Prostate gland (tissue), 2 donors: ENCODE measurements at regions not wholly inside any gene's neighbourhood (a gene's known extent, or its start where the extent isn't known, plus 50 kb on each side); places are given as distances from the start of the nearest gene placed in this dataset.
A peak's percentile ranks its signal among the peaks of the same experiment; 100 is the strongest.

Experiments
- DNase-seq: peaks from one replicate; pipeline ENCODE4 v3.0.0-alpha.2; 2019; ENCODE audit warnings: low spot score
- H3K27ac ChIP-seq, 2 donors: fragments of 200-600 bp; sonication (generic); 2 replicates each; pipeline ENCODE4 v1.5.1; 2017 to 2019
- H3K27me3 ChIP-seq: fragments of 200-600 bp; sonication (generic); replicated peaks from 2 replicates; pipeline ENCODE4 v1.5.1; 2019; ENCODE audit not compliant: insufficient read depth
- H3K36me3 ChIP-seq, 2 donors: fragments of 200-600 bp; sonication (generic); 1 replicate in 1 of 2; 2 replicates in 1 of 2; pipeline versions ENCODE4 v1.5.1 to v1.8.1; 2017 to 2019
- H3K4me1 ChIP-seq: fragments of 200-600 bp; sonication (generic); replicated peaks from 2 replicates; pipeline ENCODE4 v1.5.1; 2019
- H3K4me3 ChIP-seq, 2 donors: fragments of 200-600 bp; sonication (generic); 2 replicates each; pipeline ENCODE4 v1.5.1; 2017 to 2019
- H3K9me3 ChIP-seq: fragments of 200-600 bp; sonication (generic); 2 replicates; pipeline ENCODE4 v1.5.1; 2017
- CTCF ChIP-seq, 4 experiments: fragments of 200-600 bp in 2 of 4; fragments of 450-650 bp in 2 of 4; sonication (generic) in 2 of 4; IDR thresholded peaks; 1 replicate in 3 of 4; 2 replicates in 1 of 4; pipeline ENCODE4 v1.5.1; 2016 to 2019; ENCODE audit warnings: antibody characterized with exemption in 4 of 4, mild to moderate bottlenecking in 2 of 4, moderate library complexity in 2 of 4
- POLR2A ChIP-seq: fragments of 450-650 bp; IDR thresholded peaks from one replicate; pipeline ENCODE4 v1.6.1; 2016; ENCODE audit warnings: antibody characterized with exemption, mild to moderate bottlenecking
- POLR2AphosphoS5 ChIP-seq: sonication (generic); formaldehyde crosslinking; IDR thresholded peaks from one replicate; pipeline ENCODE4 v1.6.1; 2017; ENCODE audit warnings: antibody characterized with exemption
- WGBS: methylation state at CpG from one replicate; pipeline ENCODE4 v1.1.5; 2018; 5-methylcytosine and 5-hydroxymethylcytosine counted together
- intact Hi-C: fragments of 100-400 bp; cut with DNase I; formaldehyde crosslinking; loops from one replicate; pipeline ENCODE4 v1.14.2; 2022

- DNase-seq: peak; percentile 3
- WGBS: 93% methylated on average over 10 of the region's 10 CpGs
- no peaks in the 10 kb centered on the region for H3K4me1 ChIP-seq
- H3K36me3 ChIP-seq: no peaks in the 10 kb centered on the region
- H3K9me3 ChIP-seq: no peaks in the 10 kb centered on the region
- H3K27ac ChIP-seq: no peak overlapping the region
- intact Hi-C loops: no loop called here
- no peak for TF ChIP-seq POLR2A
- TF ChIP-seq CTCF (IDR thresholded peaks at IDR 0.05): no peak
- no peak for TF ChIP-seq POLR2AphosphoS5
- H3K4me3 ChIP-seq: no peak overlapping the region
- H3K27me3 ChIP-seq: no peaks in the 10 kb centered on the region
These were observed 88.1 kb downstream of the ERMARD start for GRCh38 chr6:169839493-169839892.

- no peaks in the 10 kb centered on the region for H3K36me3 ChIP-seq
- intact Hi-C loops: no loop called here
- no peaks in the 10 kb centered on the region for H3K9me3 ChIP-seq
- H3K27me3 ChIP-seq: no peaks in the 10 kb centered on the region
- TF ChIP-seq CTCF (IDR thresholded peaks at IDR 0.05): no peak
- no peak for TF ChIP-seq POLR2AphosphoS5
- no peak for TF ChIP-seq POLR2A
- WGBS: 89% methylated on average over 27 of the region's 27 CpGs
- H3K27ac ChIP-seq: no peak overlapping the region
- no peaks in the 10 kb centered on the region for H3K4me1 ChIP-seq
- no peak for DNase-seq
- H3K4me3 ChIP-seq: no peak overlapping the region
These were observed 87.6 kb downstream of the ERMARD start for GRCh38 chr6:169839029-169839481.

- intact Hi-C loops: no loop called here
- TF ChIP-seq CTCF (IDR thresholded peaks at IDR 0.05): no peak
- no peak for TF ChIP-seq POLR2AphosphoS5
- TF ChIP-seq POLR2A: no peak
- no peak for DNase-seq
These were observed 87.1 kb downstream of the ERMARD start for GRCh38 chr6:169838346-169839028.

GRCh38 chr6:169837529-169838250 lies 86.3 kb downstream of the ERMARD start:
- WGBS: 87% methylated on average over 17 of the region's 17 CpGs
- no peaks in the 10 kb centered on the region for H3K9me3 ChIP-seq
- no peak overlapping the region for H3K4me3 ChIP-seq
- no peak overlapping the region for H3K27ac ChIP-seq
- H3K27me3 ChIP-seq: no peaks in the 10 kb centered on the region
- no peaks in the 10 kb centered on the region for H3K36me3 ChIP-seq
- intact Hi-C loops: no loop called here
- no peak for DNase-seq
- no peaks in the 10 kb centered on the region for H3K4me1 ChIP-seq
- TF ChIP-seq POLR2AphosphoS5: no peak
- no peak for TF ChIP-seq POLR2A
- TF ChIP-seq CTCF (IDR thresholded peaks at IDR 0.05): no peak

More at GRCh38 chr6:169838346-169839028, 87.1 kb downstream of the ERMARD start:
- Histone ChIP-seq H3K27me3 (no peaks in the 10 kb centered on the region), H3K9me3 (no peaks in the 10 kb centered on the region), H3K36me3 (no peaks in the 10 kb centered on the region), H3K4me3 (no peak overlapping the region), H3K4me1 (no peaks in the 10 kb centered on the region), H3K27ac (no peak overlapping the region)
- WGBS: 88% methylated on average over 27 of the region's 27 CpGs
